OCI-LY1 (cell line): ENCODE measurements at regions not wholly inside any gene's neighbourhood (a gene's known extent, or its start where the extent isn't known, plus 50 kb on each side); places are given as distances from the start of the nearest gene placed in this dataset.

Experiments
- EZH2 ChIP-seq: fragments of 200-600 bp; sonication (generic), shearing (Covaris generic); IDR thresholded peaks from 2 replicates; pipeline ENCODE4 v1.8.0; 2017; ENCODE audit warnings: borderline replicate concordance, mixed run types, mild to moderate bottlenecking, antibody characterized with exemption, low read length, moderate library complexity, mixed read lengths
- TF ChIP-seq, protein P1 (sequence below): fragments of 200-600 bp; sonication (generic), shearing (Covaris generic); IDR thresholded peaks from 2 replicates; pipeline ENCODE4 v1.5.1; 2017; ENCODE audit warnings: mild to moderate bottlenecking, antibody characterized with exemption, low read length, moderate library complexity, mixed read lengths

GRCh38 chr12:14264316-14264715 is 101.2 kb upstream of the ATF7IP start:
- TF ChIP-seq, protein P1, sequence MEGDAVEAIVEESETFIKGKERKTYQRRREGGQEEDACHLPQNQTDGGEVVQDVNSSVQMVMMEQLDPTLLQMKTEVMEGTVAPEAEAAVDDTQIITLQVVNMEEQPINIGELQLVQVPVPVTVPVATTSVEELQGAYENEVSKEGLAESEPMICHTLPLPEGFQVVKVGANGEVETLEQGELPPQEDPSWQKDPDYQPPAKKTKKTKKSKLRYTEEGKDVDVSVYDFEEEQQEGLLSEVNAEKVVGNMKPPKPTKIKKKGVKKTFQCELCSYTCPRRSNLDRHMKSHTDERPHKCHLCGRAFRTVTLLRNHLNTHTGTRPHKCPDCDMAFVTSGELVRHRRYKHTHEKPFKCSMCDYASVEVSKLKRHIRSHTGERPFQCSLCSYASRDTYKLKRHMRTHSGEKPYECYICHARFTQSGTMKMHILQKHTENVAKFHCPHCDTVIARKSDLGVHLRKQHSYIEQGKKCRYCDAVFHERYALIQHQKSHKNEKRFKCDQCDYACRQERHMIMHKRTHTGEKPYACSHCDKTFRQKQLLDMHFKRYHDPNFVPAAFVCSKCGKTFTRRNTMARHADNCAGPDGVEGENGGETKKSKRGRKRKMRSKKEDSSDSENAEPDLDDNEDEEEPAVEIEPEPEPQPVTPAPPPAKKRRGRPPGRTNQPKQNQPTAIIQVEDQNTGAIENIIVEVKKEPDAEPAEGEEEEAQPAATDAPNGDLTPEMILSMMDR: no peak
- TF ChIP-seq EZH2: no peak
